ENCODE measurements at regions not wholly inside any gene's neighbourhood (a gene's known extent, or its start where the extent isn't known, plus 50 kb on each side); places are given as distances from the start of the nearest gene placed in this dataset.

- TF ChIP-seq, protein P1, sequence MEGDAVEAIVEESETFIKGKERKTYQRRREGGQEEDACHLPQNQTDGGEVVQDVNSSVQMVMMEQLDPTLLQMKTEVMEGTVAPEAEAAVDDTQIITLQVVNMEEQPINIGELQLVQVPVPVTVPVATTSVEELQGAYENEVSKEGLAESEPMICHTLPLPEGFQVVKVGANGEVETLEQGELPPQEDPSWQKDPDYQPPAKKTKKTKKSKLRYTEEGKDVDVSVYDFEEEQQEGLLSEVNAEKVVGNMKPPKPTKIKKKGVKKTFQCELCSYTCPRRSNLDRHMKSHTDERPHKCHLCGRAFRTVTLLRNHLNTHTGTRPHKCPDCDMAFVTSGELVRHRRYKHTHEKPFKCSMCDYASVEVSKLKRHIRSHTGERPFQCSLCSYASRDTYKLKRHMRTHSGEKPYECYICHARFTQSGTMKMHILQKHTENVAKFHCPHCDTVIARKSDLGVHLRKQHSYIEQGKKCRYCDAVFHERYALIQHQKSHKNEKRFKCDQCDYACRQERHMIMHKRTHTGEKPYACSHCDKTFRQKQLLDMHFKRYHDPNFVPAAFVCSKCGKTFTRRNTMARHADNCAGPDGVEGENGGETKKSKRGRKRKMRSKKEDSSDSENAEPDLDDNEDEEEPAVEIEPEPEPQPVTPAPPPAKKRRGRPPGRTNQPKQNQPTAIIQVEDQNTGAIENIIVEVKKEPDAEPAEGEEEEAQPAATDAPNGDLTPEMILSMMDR (IDR thresholded peaks at IDR 0.05) = no peak
- TF ChIP-seq EP300 (IDR thresholded peaks at IDR 0.05) = no peak
These were observed 928.0 kb upstream of the SOX9 start for GRCh38 chr17:71192848-71193247.

All from stomach (tissue), 4 donors.